GM12872 (cell line): ENCODE measurements at regions not wholly inside any gene's neighbourhood (a gene's known extent, or its start where the extent isn't known, plus 50 kb on each side); places are given as distances from the start of the nearest gene placed in this dataset.

Experiments
- CTCF ChIP-seq: IDR thresholded peaks from 3 replicates; pipeline ENCODE4 v1.5.1; 2011; ENCODE audit warnings: low read depth, mild to moderate bottlenecking, low read length, moderate library complexity; ENCODE audit not compliant: insufficient read depth

GRCh38 chr22:48539261-48539660 lies 1288.4 kb downstream of the BRD1 start:
- no peak for TF ChIP-seq CTCF

DNA sequence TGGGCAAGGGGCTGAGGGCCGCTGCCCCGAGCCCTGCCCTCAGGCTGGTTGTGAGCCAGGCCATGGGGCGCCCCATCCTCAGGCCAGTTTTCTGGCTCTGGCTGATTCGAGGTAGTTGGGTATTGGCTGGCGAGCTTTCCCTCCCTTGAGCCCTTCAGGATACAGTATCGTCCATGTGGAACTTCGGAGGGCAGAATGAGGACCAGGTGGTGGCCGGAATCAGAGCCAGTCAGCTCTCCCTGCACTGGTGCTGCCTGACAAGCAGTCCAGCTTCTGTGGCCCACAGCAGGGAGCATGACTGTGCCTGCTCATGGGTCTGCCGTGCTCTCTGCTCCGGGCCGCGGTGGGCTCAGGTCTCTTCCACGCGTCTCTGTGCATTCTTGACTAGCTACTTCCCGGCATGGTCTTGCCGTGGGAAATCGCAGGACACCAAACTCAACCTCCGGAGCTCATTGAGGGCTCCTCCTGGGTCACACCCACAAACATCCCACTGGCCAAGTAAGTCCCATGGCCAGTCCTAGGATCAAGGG lies 1289.3 kb downstream of the BRD1 start:
- TF ChIP-seq CTCF, result no peak

- TF ChIP-seq CTCF, result no peak
Observed at GRCh38 chr22:48537343-48537680, 1290.4 kb downstream of the BRD1 start.

- TF ChIP-seq CTCF, result no peak
Observed at GRCh38 chr22:48536541-48537342, 1290.9 kb downstream of the BRD1 start.

DNA sequence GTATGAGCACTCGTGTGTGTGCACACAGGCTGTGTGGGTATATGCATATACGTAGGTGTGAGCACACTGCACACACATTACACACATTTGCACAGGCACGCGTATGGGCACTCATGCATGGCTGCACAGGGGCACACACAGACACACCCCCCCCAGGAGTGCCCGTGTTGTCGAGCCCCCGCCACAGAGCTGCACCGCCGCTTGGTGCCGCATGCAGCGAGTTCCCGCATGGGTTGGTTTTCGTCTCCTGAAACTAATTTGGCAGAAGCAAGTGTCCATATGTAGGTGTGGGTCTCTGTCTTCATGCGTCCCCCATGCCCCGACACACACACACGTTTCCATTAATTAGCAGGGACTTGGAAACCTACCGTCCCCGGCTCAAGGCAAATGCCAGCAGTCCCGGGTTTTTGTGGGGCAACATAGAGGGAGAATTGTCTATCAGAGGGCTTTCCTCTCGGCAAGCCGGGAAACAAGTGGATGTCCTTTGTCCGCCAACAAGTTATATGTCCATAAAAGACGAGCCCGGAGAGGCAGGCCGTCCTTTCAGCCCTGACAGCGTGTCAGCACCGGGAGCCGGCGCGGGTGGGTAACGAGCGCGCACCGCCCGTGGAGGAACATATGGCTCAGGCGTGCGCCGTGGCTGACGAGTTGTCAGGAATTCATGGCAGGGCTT lies 1291.7 kb downstream of the BRD1 start:
- no peak for TF ChIP-seq CTCF

DNA sequence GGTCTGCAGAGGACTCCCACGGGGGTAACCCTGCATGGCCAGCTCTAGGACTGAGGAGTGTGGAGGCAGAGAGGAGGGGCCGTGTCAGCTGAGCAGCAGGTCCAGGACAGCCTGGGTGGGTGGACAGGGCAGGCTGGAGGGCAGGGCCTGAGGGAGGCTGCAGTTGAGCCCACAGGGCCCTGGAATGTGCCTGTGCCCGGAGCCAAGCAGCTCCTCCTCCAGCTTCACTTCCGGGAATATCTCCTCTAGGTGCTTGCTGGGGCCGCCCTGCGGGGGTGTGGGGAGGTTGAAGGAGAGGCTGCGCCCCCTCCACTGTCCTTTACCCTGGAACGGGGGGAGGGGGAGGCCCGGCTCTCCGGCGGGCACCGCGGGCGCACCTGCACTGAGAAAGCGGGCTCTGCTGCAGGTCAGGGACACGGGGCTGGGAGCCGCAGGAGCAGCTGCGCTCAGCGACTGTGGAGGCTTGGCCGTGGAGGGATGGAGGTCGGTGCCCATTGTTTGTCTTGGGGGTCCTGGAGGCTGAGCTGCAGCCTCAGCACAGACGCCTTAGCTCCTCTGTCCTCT lies 1293.2 kb downstream of the BRD1 start:
- TF ChIP-seq CTCF, result no peak

DNA sequence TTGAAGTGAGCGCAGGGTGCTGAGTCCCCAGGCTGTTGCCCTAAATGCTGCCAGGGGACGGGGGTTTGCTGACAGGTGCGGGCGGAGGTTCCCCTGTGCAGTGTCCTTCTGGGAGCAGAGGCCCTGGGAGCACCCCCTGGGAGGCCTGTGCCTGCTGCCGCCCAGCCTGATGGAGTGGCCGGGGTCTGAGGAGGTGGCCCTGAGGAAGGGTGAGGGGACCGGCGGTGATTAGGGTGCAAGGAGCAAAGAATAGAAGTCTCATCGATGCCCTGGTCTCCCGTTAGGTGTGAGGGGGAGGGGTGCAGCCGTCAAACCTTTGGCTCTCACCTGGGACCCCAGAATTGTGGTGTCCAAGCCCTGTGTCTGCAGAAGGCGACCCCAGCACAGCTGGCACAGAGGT lies 1294.7 kb downstream of the BRD1 start:
- no peak for TF ChIP-seq CTCF
